ENCODE measurements at regions not wholly inside any gene's neighbourhood (a gene's known extent, or its start where the extent isn't known, plus 50 kb on each side); places are given as distances from the start of the nearest gene placed in this dataset.
"Not testable (repeated sequence)": the region's sequence is repeated elsewhere in the genome, so short reads cannot be mapped to it uniquely, and the experiment has no call there.

- not testable (repeated sequence) for H2AFZ ChIP-seq (ENCODE audit: low read length); H3K14ac ChIP-seq (ENCODE audit: insufficient read length); H3K79me2 ChIP-seq (ENCODE audit: control insufficient read depth in 1 of 2, insufficient read depth in 2 of 2, low read length in 2 of 2); H3K27me3 ChIP-seq (replicated peaks in 1 of 4; ENCODE audit: control insufficient read depth in 3 of 4, extremely low read depth in 1 of 4, insufficient read depth in 3 of 4, low read length in 3 of 4); H4K5ac ChIP-seq (ENCODE audit: insufficient read length, low read depth, low read length); H3K4me3 ChIP-seq (ENCODE audit: extremely low read depth in 1 of 4, insufficient read depth in 2 of 4, low read depth in 3 of 4, low read length in 4 of 4); H4K20me1 ChIP-seq (replicated peaks in 1 of 2; ENCODE audit: control insufficient read depth in 1 of 2, insufficient read depth in 2 of 2, low read length in 2 of 2); H3K23me2 ChIP-seq (ENCODE audit: low read depth, low read length); H3K23ac ChIP-seq (ENCODE audit: insufficient read length); H3K9me3 ChIP-seq (ENCODE audit: insufficient read depth in 2 of 2, low read depth in 1 of 2, low read length in 1 of 2); H2BK15ac ChIP-seq (ENCODE audit: low read length); FAIRE-seq; H4K8ac ChIP-seq (ENCODE audit: extremely low read depth, insufficient read depth, low read length); H3K79me1 ChIP-seq (ENCODE audit: low read depth, low read length); H3K36me3 ChIP-seq (ENCODE audit: control insufficient read depth in 2 of 4, insufficient read depth in 4 of 4, low read length in 3 of 4)
- H3K9ac ChIP-seq (replicated peaks in 1 of 4; ENCODE audit: extremely low read depth in 1 of 4, low read depth in 3 of 4, low read length in 3 of 4): peak overlapping the region in 1 of 4 experiments; percentile 9; a peak in 2 of 7 replicates
- H2BK5ac ChIP-seq (ENCODE audit: low read depth, low read length): peak overlapping the region; percentile 99
- H2BK20ac ChIP-seq (ENCODE audit: low read length): peak overlapping the region; percentile 99
- H2BK12ac ChIP-seq (ENCODE audit: low read depth, low read length): peak overlapping the region; percentile 99
- H3K18ac ChIP-seq (ENCODE audit: extremely low read depth, low read length): peak overlapping the region; percentile 94
- 0 out of 4 replicates have a peak overlapping the region, but pooled peaks of 1 of the 2 experiments have one; percentile 19 for H3K4me2 ChIP-seq (ENCODE audit: insufficient read depth in 1 of 2, low read depth in 2 of 2, low read length in 2 of 2)
- 59% methylated on average over 15 of the region's 15 CpGs; no CpG with 5 or more reads in 1 of the 2 experiments for WGBS, 2 experiments (ENCODE audit: extremely low coverage in 1 of 2, insufficient coverage in 1 of 2, insufficient read length in 1 of 2, insufficient replicate concordance in 2 of 2, low coverage in 1 of 2, low lambda C conversion rate in 2 of 2, missing lambda C conversion rate in 1 of 2)
- peak overlapping the region; percentile 42 for H3K56ac ChIP-seq (replicated peaks; ENCODE audit: insufficient read length, low read depth, low read length)
- peak overlapping the region; percentile 99 for H4K91ac ChIP-seq (replicated peaks; ENCODE audit: insufficient read length, low read length)
- peaks cover 0 to 18% (median 9%) of the 10 kb centered on the region in 4 experiments; a peak in 6 of 7 replicates for H3K4me1 ChIP-seq (replicated peaks in 1 of 4; ENCODE audit: control insufficient read depth in 3 of 4, insufficient read depth in 4 of 4, low read length in 3 of 4)
- H2AK5ac ChIP-seq (ENCODE audit: low read depth, low read length): peak overlapping the region; percentile 99
- H3K27ac ChIP-seq (ENCODE audit: low read depth, low read length): peak overlapping the region; percentile 54; the same call in 1 of the 2 replicates
- H3K4ac ChIP-seq (replicated peaks; ENCODE audit: insufficient read length, low read depth, low read length): peak overlapping the region; percentile 100
- H2BK120ac ChIP-seq (replicated peaks; ENCODE audit: low read depth, low read length): peak overlapping the region; percentile 98
- DNase-seq (ENCODE audit: low read depth in 1 of 2, low spot score in 2 of 2): peak in 1 of 2 experiments; percentile 57
- ChIA-PET CTCF (ENCODE audit: partially characterized antibody) (interaction anchor here (0.9 to 1.9 kb wide), 6 partner anchors 9 to 212 kb away, joined by 3 to 7 read pairs (median 3); no protein-coding TSS in a partner anchor), POLR2A (ENCODE audit: partially characterized antibody) (interaction anchor here (0.7 to 1.7 kb wide), 14 partner anchors 9 to 175 kb away, joined by 3 to 6 read pairs (median 3); no protein-coding TSS in a partner anchor)
- TF ChIP-seq KDM1A (IDR thresholded peaks at IDR 0.05; ENCODE audit: borderline replicate concordance, low read length) (peak; percentile 89), POLR2A (IDR thresholded peaks at IDR 0.05; ENCODE audit: control extremely low read depth in 1 of 2, low read depth in 2 of 2, low read length in 2 of 2) (0 out of 3 replicates have a peak, but pooled peaks of 1 of the 2 experiments have one; percentile 35), POLR2AphosphoS5 (IDR thresholded peaks at IDR 0.05; ENCODE audit: low read depth, low read length) (peak; percentile 23; the same call in 1 of the 2 replicates)
Measured at GRCh38 chr3:14272041-14272958, 93.7 kb downstream of the LSM3 start.

Data from H1 (cell line).